ENCODE measurements at regions not wholly inside any gene's neighbourhood (a gene's known extent, or its start where the extent isn't known, plus 50 kb on each side); places are given as distances from the start of the nearest gene placed in this dataset.

DNA sequence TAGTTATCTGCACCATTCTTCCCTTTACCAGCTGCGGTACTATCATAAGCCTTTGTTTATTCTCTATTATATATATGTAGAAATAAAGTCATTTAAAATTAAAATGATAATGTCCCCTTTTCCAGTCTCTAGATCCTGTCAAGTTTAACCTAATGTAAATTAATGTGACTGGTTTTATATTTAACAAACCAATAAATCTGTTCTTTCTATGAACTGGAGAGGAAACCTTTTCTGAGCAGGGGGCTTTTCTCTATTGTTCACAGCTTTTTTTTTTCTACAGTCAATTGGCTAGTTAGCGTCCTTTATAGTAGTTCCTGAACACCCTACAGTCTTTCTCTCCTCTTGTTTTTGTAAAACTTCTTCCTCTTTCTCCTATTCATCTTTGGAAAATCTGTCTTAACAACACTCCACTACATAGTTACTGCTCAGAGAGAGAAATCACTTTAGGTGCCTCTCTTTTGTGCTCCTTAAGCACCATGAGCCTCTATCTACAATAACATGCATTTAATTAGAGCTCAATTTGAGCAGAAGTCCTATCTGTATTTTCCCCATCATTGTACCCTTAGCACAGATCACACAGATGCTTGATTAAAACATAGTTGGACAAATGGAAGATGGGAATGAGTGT is 332.6 kb upstream of the SYT1 start:
- TF ChIP-seq, protein P1, sequence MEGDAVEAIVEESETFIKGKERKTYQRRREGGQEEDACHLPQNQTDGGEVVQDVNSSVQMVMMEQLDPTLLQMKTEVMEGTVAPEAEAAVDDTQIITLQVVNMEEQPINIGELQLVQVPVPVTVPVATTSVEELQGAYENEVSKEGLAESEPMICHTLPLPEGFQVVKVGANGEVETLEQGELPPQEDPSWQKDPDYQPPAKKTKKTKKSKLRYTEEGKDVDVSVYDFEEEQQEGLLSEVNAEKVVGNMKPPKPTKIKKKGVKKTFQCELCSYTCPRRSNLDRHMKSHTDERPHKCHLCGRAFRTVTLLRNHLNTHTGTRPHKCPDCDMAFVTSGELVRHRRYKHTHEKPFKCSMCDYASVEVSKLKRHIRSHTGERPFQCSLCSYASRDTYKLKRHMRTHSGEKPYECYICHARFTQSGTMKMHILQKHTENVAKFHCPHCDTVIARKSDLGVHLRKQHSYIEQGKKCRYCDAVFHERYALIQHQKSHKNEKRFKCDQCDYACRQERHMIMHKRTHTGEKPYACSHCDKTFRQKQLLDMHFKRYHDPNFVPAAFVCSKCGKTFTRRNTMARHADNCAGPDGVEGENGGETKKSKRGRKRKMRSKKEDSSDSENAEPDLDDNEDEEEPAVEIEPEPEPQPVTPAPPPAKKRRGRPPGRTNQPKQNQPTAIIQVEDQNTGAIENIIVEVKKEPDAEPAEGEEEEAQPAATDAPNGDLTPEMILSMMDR (IDR thresholded peaks at IDR 0.05), result no peak
- no peak for TF ChIP-seq POLR2A (IDR thresholded peaks at IDR 0.05)
- DNase-seq, result no peak
- H3K4me1 ChIP-seq, result no peaks in the 10 kb centered on the region
- no peaks in the 10 kb centered on the region for H3K36me3 ChIP-seq
- H3K27ac ChIP-seq, result no peak overlapping the region
- no peak overlapping the region for H3K4me3 ChIP-seq
- H3K9me3 ChIP-seq, result no peaks in the 10 kb centered on the region
- H3K27me3 ChIP-seq, result no peaks in the 10 kb centered on the region

DNA sequence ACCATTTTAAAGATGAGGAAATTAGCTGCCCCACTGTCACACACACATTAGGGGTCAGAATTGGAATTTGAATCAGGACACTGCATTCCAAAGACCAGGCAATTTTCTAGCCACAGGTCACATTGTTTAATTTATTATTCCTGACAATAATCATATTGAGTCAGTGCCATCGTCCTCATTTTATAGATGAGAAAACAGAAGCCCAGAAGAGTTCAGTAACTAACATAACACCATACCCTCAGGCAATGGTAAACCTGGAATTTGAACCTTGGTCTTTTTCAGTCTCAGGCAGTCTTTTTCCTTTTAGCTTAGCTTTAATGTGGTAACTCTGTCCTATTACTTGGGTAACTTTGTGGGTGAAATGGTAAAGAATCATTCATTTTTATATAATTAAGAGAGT is 330.3 kb upstream of the SYT1 start:
- TF ChIP-seq POLR2A (IDR thresholded peaks at IDR 0.05), result no peak
- TF ChIP-seq, protein P1 (IDR thresholded peaks at IDR 0.05), result no peak
- no peak overlapping the region for H3K27ac ChIP-seq
- no peaks in the 10 kb centered on the region for H3K4me1 ChIP-seq
- no peak overlapping the region for H3K4me3 ChIP-seq
- H3K36me3 ChIP-seq, result no peaks in the 10 kb centered on the region
- DNase-seq, result no peak
- H3K27me3 ChIP-seq, result no peaks in the 10 kb centered on the region
- no peaks in the 10 kb centered on the region for H3K9me3 ChIP-seq

DNA sequence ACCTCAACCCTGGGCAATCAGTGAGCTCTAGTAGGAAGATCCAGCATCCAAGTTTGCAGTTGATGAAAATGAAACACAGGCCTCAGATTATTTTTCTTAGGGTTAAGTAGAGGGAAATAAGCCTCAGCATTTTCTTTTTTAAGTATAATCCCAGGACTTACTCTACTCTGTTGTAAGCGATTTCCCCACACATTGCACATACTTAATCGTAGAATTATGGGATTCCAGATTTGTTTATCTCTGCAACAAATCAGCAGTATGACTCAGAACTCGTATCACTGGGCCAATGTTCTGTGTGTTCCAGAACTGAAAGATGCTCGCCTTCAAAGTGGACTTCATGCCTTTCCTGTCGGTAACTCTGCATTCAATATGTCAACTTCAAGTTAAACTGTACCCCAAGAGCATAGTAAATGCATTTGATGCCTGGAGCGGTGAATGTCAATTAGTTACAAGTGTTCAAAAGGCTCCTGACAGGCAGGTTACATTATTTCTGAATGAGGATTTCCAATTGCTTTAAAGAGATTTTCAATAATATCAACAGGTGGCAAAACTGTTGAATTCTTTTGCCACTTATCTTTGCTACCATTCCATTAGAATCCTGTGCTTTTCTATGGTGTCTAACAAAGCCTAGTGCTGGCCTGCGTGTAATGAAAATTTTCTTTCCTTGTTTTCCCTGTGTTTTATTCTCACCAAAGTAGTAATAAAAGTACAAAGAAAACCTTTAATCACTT is 323.8 kb upstream of the SYT1 start:
- H3K27ac ChIP-seq, result no peak overlapping the region
- H3K9me3 ChIP-seq, result no peaks in the 10 kb centered on the region
- TF ChIP-seq, protein P1 (IDR thresholded peaks at IDR 0.05), result no peak
- no peak for TF ChIP-seq POLR2A (IDR thresholded peaks at IDR 0.05)
- no peaks in the 10 kb centered on the region for H3K36me3 ChIP-seq
- H3K4me1 ChIP-seq, result no peaks in the 10 kb centered on the region
- H3K27me3 ChIP-seq, result no peaks in the 10 kb centered on the region
- no peak overlapping the region for H3K4me3 ChIP-seq
- DNase-seq, result no peak

DNA sequence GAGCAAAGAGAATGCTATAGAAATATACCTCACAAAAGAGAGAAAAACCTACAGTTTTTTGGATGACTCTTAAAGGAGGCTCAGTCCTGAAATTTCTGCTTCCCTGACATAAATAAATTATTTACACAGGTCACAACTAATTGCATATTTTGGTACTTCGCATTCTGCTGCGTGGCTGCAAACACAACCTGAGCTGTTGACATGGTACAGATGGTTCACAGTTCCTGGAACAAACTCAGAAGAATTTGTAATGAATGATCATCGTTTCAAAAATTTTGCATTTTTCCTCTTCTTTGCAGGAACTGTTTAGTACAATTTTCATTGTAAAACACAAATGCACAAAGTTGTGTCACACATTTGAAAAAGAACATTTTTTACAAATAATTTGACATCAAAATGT is 313.7 kb upstream of the SYT1 start:
- Histone ChIP-seq H3K36me3 (no peaks in the 10 kb centered on the region), H3K4me3 (no peak overlapping the region), H3K27ac (no peak overlapping the region), H3K27me3 (no peaks in the 10 kb centered on the region), H3K4me1 (no peaks in the 10 kb centered on the region), H3K9me3 (no peaks in the 10 kb centered on the region)
- no peak for DNase-seq
- TF ChIP-seq, protein P1 (IDR thresholded peaks at IDR 0.05), result no peak
- no peak for TF ChIP-seq POLR2A (IDR thresholded peaks at IDR 0.05)

DNA sequence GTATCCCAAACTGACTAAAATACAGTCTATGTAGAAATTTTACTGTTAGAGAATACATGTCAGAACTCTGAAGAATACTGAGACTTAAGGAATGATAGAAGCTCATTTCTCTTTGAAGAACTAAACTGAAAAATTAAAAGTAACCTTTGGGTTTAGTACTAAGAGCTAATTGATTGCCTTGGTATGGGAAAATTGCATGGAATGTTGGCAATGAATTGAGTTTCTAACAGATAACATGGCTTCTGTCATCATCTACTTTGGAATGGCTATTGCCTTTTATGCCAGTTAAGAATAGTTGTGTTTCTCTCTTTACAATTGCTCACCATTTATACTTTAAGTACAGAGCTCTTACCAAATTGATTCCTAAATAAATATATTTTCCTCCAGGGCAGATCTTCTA is 308.8 kb upstream of the SYT1 start:
- Histone ChIP-seq H3K27me3 (no peaks in the 10 kb centered on the region), H3K4me1 (no peaks in the 10 kb centered on the region), H3K9me3 (no peaks in the 10 kb centered on the region), H3K27ac (no peak overlapping the region), H3K4me3 (no peak overlapping the region), H3K36me3 (no peaks in the 10 kb centered on the region)
- no peak for DNase-seq
- TF ChIP-seq POLR2A (IDR thresholded peaks at IDR 0.05), result no peak
- TF ChIP-seq, protein P1 (IDR thresholded peaks at IDR 0.05), result no peak
